ENCODE measurements at regions not wholly inside any gene's neighbourhood (a gene's known extent, or its start where the extent isn't known, plus 50 kb on each side); places are given as distances from the start of the nearest gene placed in this dataset.

DNA sequence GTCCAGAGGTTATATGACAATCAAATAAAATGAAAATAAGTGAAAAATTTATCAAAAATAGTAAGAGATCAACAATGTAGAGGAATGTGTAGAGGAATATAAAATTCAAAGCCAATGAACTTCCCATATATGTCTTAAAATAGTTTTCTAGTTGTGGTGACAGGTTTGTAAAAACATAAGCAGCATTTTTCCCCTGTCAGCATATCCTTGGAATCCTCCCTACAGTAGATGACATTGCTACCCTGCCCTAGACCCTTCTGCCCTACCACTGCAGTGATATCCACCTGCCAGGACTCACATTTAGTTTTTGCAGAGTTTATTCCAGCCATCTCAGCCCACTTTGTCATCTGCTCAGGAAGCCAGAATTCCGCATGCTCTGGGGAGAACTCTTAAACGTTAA, 842.0 kb downstream of the RPS29 start:
- TF ChIP-seq JUND (IDR thresholded peaks at IDR 0.05) (no peak), TAF1 (IDR thresholded peaks at IDR 0.05; ENCODE audit: borderline replicate concordance, low read depth, low read length) (no peak), CTCF (IDR thresholded peaks at IDR 0.05) (no peak), RFX5 (IDR thresholded peaks at IDR 0.05; ENCODE audit: low read length) (no peak), EP300 (IDR thresholded peaks at IDR 0.05; ENCODE audit: borderline replicate concordance in 1 of 2, low read depth in 1 of 2, low read length in 1 of 2) (no peak), FOXJ3 (CRISPR knock-in tag; IDR thresholded peaks at IDR 0.05) (no peak), USF2 (IDR thresholded peaks at IDR 0.05; ENCODE audit: borderline replicate concordance, low read depth, low read length) (no peak), CHD2 (IDR thresholded peaks at IDR 0.05; ENCODE audit: low read length, partially characterized antibody) (no peak), NRF1 (IDR thresholded peaks at IDR 0.05; ENCODE audit: low read depth, low read length) (no peak), YY1 (IDR thresholded peaks at IDR 0.05; ENCODE audit: low read depth) (no peak)

All from SK-N-SH (cell line).